ENCODE measurements at regions not wholly inside any gene's neighbourhood (a gene's known extent, or its start where the extent isn't known, plus 50 kb on each side); places are given as distances from the start of the nearest gene placed in this dataset.

DNA sequence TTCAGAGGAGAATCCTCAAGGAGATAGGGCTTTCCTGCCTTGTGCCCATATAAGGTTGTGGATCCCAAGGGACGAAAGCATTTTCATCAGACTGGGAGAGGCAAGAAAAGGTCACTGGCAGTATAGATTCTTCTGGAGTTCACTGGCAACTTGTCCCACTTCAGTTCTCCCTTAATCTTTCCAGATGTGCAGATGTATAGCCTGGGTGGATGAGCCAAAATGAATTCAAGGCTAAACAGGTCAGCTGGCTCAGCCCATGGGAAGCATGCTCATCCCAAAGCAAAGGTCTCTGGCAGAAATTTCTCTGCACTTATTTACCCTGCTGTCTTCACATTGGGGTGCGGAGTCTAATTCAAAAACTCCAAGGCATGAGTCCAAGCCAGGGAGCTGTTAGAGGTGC, 148.9 kb upstream of the TNP1 start:
- no peak for ATAC-seq
- Histone ChIP-seq H3K79me2 (replicated peaks; ENCODE audit: insufficient read depth) (no peaks in the 10 kb centered on the region), H3K4me2 (no peak overlapping the region), H3F3A (replicated peaks; ENCODE audit: low read depth) (no peaks in the 10 kb centered on the region), H3K4me1 (ENCODE audit: insufficient read depth) (0 out of 2 replicates have a peak, but pooled peaks cover 2% of the 10 kb centered on the region), H3K9me2 (ENCODE audit: insufficient read depth) (peaks cover 7% of the 10 kb centered on the region), H3K36me3 (ENCODE audit: insufficient read depth) (no peaks in the 10 kb centered on the region), H4K20me1 (replicated peaks; ENCODE audit: insufficient read depth) (no peaks in the 10 kb centered on the region), H3K27ac (ENCODE audit: low read depth) (no peak overlapping the region), H3K27me3 (ENCODE audit: insufficient read depth) (no peaks in the 10 kb centered on the region), H3K4me3 (no peak overlapping the region), H2AFZ (no peak overlapping the region)
- DNase-seq (ENCODE audit: low spot score), result no peak
- Mint-ChIP-seq H3K27me3 (ENCODE audit: insufficient read depth, low read depth, poor library complexity) (peaks cover 1% of the 10 kb centered on the region), H3K27ac (no peak overlapping the region), H3K4me3 (no peak overlapping the region), H3K9me3 (no peaks in the 10 kb centered on the region), H3K4me1 (no peaks in the 10 kb centered on the region; the same call in 2 of the 3 replicates), H3K36me3 (ENCODE audit: low read depth) (no peaks in the 10 kb centered on the region)
- TF ChIP-seq ZNF114 (CRISPR knock-in tag; IDR thresholded peaks at IDR 0.05) (no peak), JUNB (IDR thresholded peaks at IDR 0.05; ENCODE audit: unreplicated experiment) (no peak)
- TF ChIP-seq, protein P1, sequence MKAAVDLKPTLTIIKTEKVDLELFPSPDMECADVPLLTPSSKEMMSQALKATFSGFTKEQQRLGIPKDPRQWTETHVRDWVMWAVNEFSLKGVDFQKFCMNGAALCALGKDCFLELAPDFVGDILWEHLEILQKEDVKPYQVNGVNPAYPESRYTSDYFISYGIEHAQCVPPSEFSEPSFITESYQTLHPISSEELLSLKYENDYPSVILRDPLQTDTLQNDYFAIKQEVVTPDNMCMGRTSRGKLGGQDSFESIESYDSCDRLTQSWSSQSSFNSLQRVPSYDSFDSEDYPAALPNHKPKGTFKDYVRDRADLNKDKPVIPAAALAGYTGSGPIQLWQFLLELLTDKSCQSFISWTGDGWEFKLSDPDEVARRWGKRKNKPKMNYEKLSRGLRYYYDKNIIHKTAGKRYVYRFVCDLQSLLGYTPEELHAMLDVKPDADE (IDR thresholded peaks at IDR 0.05), result no peak

- H3K4me1 Mint-ChIP-seq, result peaks cover 7% of the 10 kb centered on the region; the same call in 2 of the 3 replicates
- no peak overlapping the region for H3K27ac ChIP-seq (ENCODE audit: low read depth)
- H3K9me2 ChIP-seq (ENCODE audit: insufficient read depth), result peaks cover 7% of the 10 kb centered on the region
- H3K4me3 Mint-ChIP-seq, result no peak overlapping the region
- no peaks in the 10 kb centered on the region for H3K27me3 Mint-ChIP-seq (ENCODE audit: insufficient read depth, low read depth, poor library complexity)
- ATAC-seq (no peak), DNase-seq (ENCODE audit: low spot score) (no peak)
- H3K27me3 ChIP-seq (ENCODE audit: insufficient read depth), result no peaks in the 10 kb centered on the region
- H2AFZ ChIP-seq, result no peak overlapping the region
- no peaks in the 10 kb centered on the region for H3K4me1 ChIP-seq (ENCODE audit: insufficient read depth)
- H3K4me2 ChIP-seq, result no peak overlapping the region
- no peak overlapping the region for H3K27ac Mint-ChIP-seq
- no peaks in the 10 kb centered on the region for H3K79me2 ChIP-seq (replicated peaks; ENCODE audit: insufficient read depth)
- H3K36me3 ChIP-seq (ENCODE audit: insufficient read depth), result no peaks in the 10 kb centered on the region
- H3K4me3 ChIP-seq, result no peak overlapping the region
- H3F3A ChIP-seq (replicated peaks; ENCODE audit: low read depth), result no peaks in the 10 kb centered on the region
- H4K20me1 ChIP-seq (replicated peaks; ENCODE audit: insufficient read depth), result no peaks in the 10 kb centered on the region
- H3K9me3 Mint-ChIP-seq, result no peaks in the 10 kb centered on the region
- no peaks in the 10 kb centered on the region for H3K36me3 Mint-ChIP-seq (ENCODE audit: low read depth)
- TF ChIP-seq POLR2AphosphoS5 (IDR thresholded peaks at IDR 0.05; ENCODE audit: low read depth) (no peak), CTCF (conservative IDR thresholded peaks at IDR 0.05; ENCODE audit: low read depth in 2 of 2) (no peak), CREB1 (CRISPR knock-in tag; IDR thresholded peaks at IDR 0.05; ENCODE audit: low read depth) (no peak), ZNF331 (CRISPR knock-in tag; IDR thresholded peaks at IDR 0.05; ENCODE audit: low read depth) (no peak), NANOG (IDR thresholded peaks at IDR 0.05; ENCODE audit: borderline replicate concordance) (no peak), EZH2phosphoT487 (IDR thresholded peaks at IDR 0.05; ENCODE audit: unreplicated experiment) (no peak), STAT1 (IDR thresholded peaks at IDR 0.05; ENCODE audit: unreplicated experiment) (no peak), REST (IDR thresholded peaks at IDR 0.05; ENCODE audit: unreplicated experiment) (no peak)
These were observed 146.4 kb upstream of the TNP1 start for GRCh38 chr2:217006217-217006616.
